HEK293 (cell line): ENCODE measurements at regions not wholly inside any gene's neighbourhood (a gene's known extent, or its start where the extent isn't known, plus 50 kb on each side); places are given as distances from the start of the nearest gene placed in this dataset.

Experiments used
- CTCF ChIA-PET: fragments of 350-600 bp; formaldehyde crosslinking; extraction: SDS; loops from one replicate; lab custom pipeline; 2021; ENCODE audit warnings: antibody characterized with exemption; lab: Yijun Ruan, JAX
- POLR2A ChIA-PET: fragments of 300-600 bp; formaldehyde crosslinking; extraction: SDS; loops from one replicate; lab custom pipeline; 2020; ENCODE audit warnings: antibody characterized with exemption, inconsistent platforms; lab: Yijun Ruan, JAX
- H3K27ac ChIP-seq: fragments of 200-500 bp; sonication (Bioruptor generic); 2 replicates; pipeline ENCODE4 v1.5.1; 2014; ENCODE audit warnings: low read depth, low read length, control low read depth, inconsistent platforms; ENCODE audit errors: extremely low read depth
- H3K36me3 ChIP-seq, 2 experiments: fragments of 200-500 bp in 1 of 2; sonication (Bioruptor generic) in 1 of 2; 1 replicate in 1 of 2; 2 replicates in 1 of 2; pipeline ENCODE4 v1.5.1; 2014 to 2017; ENCODE audit warnings: inconsistent platforms in 2 of 2, low read length in 2 of 2; ENCODE audit not compliant: control insufficient read depth in 2 of 2, insufficient read depth in 1 of 2
- H3K4me1 ChIP-seq: fragments of 200-500 bp; sonication (Bioruptor generic); 2 replicates; pipeline ENCODE4 v1.5.1; 2014; ENCODE audit warnings: mild to moderate bottlenecking, low read length, inconsistent platforms; ENCODE audit not compliant: control insufficient read depth, insufficient read depth
- H3K4me3 ChIP-seq: 2 replicates; pipeline ENCODE4 v1.5.1; 2011; ENCODE audit warnings: low read depth, mild to moderate bottlenecking, control low read depth, low read length, moderate library complexity
- H3K9me3 ChIP-seq: fragments of 200-500 bp; sonication (Bioruptor generic); 2 replicates; pipeline ENCODE4 v1.5.1; 2014; ENCODE audit warnings: low read depth, low read length, inconsistent platforms; ENCODE audit not compliant: control insufficient read depth, insufficient read depth
- KLF9 ChIP-seq: fragments of 450-650 bp; formaldehyde crosslinking; IDR thresholded peaks from 2 replicates; pipeline ENCODE4 v1.5.1; 2016; ENCODE audit warnings: missing biosample characterization, missing genetic modification characterization, low read depth
- REPIN1 ChIP-seq: fragments of 450-650 bp; formaldehyde crosslinking; IDR thresholded peaks from 2 replicates; pipeline ENCODE4 v1.5.1; 2017; ENCODE audit warnings: missing biosample characterization, missing genetic modification characterization, low read depth
- SP2 ChIP-seq: fragments of 450-650 bp; formaldehyde crosslinking; IDR thresholded peaks from 2 replicates; pipeline ENCODE4 v1.5.1; 2016; ENCODE audit warnings: missing biosample characterization, missing genetic modification characterization
- TRIM28 ChIP-seq: IDR thresholded peaks from 2 replicates; pipeline ENCODE4 v1.6.1; 2011; ENCODE audit warnings: low read length, control low read depth, borderline replicate concordance
- YY1 ChIP-seq: fragments of 450-650 bp; formaldehyde crosslinking; IDR thresholded peaks from 2 replicates; pipeline ENCODE4 v1.5.1; 2018; ENCODE audit warnings: missing biosample characterization, missing genetic modification characterization
- ZNF174 ChIP-seq: fragments of 450-650 bp; formaldehyde crosslinking; IDR thresholded peaks from 2 replicates; pipeline ENCODE4 v1.5.0; 2017; ENCODE audit warnings: missing biosample characterization, mild to moderate bottlenecking, missing genetic modification characterization
- ZNF19 ChIP-seq: fragments of 450-650 bp; formaldehyde crosslinking; IDR thresholded peaks from 2 replicates; pipeline ENCODE4; 2016; ENCODE audit warnings: missing biosample characterization, missing genetic modification characterization, low read depth
- ZNF274 ChIP-seq, 2 experiments: fragments of 200-500 bp in 1 of 2; fragments of 450-650 bp in 1 of 2; sonication (Bioruptor generic) in 1 of 2; formaldehyde crosslinking in 1 of 2; IDR thresholded peaks; 2 replicates each; pipeline versions ENCODE4 v1.5.1 to v1.6.1; 2014 to 2016; ENCODE audit warnings: borderline replicate concordance in 1 of 2, inconsistent platforms in 1 of 2, low read length in 1 of 2, missing biosample characterization in 1 of 2, missing genetic modification characterization in 1 of 2
- ZNF324 ChIP-seq: fragments of 450-650 bp; formaldehyde crosslinking; IDR thresholded peaks from 2 replicates; pipeline ENCODE4 v1.5.1; 2016; ENCODE audit warnings: missing biosample characterization, missing genetic modification characterization
- ZNF623 ChIP-seq: fragments of 450-650 bp; formaldehyde crosslinking; IDR thresholded peaks from 2 replicates; pipeline ENCODE4 v1.5.1; 2016; ENCODE audit warnings: missing biosample characterization, missing genetic modification characterization
- ZNF664 ChIP-seq: fragments of 450-650 bp; formaldehyde crosslinking; IDR thresholded peaks from 2 replicates; pipeline ENCODE4 v1.5.1; 2016; ENCODE audit warnings: missing biosample characterization, missing genetic modification characterization
- ZNF701 ChIP-seq: fragments of 450-650 bp; formaldehyde crosslinking; IDR thresholded peaks from 2 replicates; pipeline ENCODE4 v1.5.1; 2016; ENCODE audit warnings: missing biosample characterization, missing genetic modification characterization
- TF ChIP-seq, protein P1 (sequence below): fragments of 450-650 bp; formaldehyde crosslinking; IDR thresholded peaks from 2 replicates; pipeline ENCODE4 v1.5.1; 2016; ENCODE audit warnings: missing biosample characterization, missing genetic modification characterization
- TF ChIP-seq, protein P2 (sequence below): fragments of 450-650 bp; formaldehyde crosslinking; IDR thresholded peaks from 2 replicates; pipeline ENCODE4 v1.5.1; 2017; ENCODE audit warnings: missing biosample characterization, missing genetic modification characterization
- TF ChIP-seq, protein P3 (sequence below): fragments of 450-650 bp; formaldehyde crosslinking; IDR thresholded peaks from 2 replicates; pipeline ENCODE4 v1.5.1; 2017; ENCODE audit warnings: missing biosample characterization, missing genetic modification characterization
- TF ChIP-seq, protein P4 (sequence below): fragments of 450-650 bp; formaldehyde crosslinking; IDR thresholded peaks from 2 replicates; pipeline ENCODE4 v1.5.1; 2016; ENCODE audit warnings: missing biosample characterization, missing genetic modification characterization

DNA sequence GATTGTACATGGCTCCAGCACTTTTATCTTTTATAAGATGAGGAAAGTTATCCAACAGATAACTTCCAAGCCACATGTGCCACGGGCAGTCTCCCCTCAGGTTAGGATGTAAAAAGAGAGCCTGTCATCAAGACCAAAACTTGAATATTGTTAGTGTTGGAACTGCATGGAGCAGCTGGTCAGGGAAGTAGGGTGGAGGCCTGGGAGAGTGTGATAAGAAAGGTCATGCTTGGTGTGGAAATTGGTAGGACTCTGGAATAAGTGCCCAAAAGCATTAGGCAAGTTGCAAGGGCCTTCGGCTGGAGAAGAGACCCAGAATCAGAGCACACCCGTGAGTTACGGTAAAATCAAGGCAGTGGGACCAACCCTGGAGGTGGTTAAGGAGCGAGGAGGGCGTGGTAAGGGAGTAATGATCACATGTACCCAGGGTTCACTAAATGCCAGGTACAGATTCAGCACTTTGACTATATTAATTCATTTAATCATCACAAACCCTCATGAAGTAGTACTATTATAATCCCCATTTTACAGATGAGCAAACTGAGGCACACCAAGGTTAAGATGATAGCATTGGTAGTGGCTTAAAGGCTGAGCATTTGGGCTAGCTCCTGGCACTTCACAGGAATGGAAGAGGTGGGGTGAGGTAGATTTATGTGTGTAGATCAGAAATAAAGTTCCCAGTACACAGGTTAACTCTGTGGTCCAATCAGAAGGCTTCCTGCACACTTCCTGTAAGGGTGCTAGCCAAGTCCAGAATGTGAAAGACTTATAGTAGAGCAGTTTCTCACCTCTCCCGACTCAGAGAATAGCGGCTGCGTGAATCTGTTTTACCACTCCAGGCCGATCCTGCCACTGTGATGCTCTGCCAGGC is 96.5 kb upstream of the ZNF608 start:
- CTCF ChIA-PET = no interaction called here
- Histone ChIP-seq H3K4me1 (peaks cover 36% of the 10 kb centered on the region), H3K9me3 (no peaks in the 10 kb centered on the region), H3K36me3 (no peaks in the 10 kb centered on the region), H3K27ac (peak overlapping the region; percentile 33; the same call in 1 of the 2 replicates), H3K4me3 (no peak overlapping the region)
- no peak for TF ChIP-seq REPIN1 (tag by site-specific recombination)
- 0 out of 2 replicates have a peak, but pooled peaks have one; percentile 22 for TF ChIP-seq ZNF664
- TF ChIP-seq SP2 = no peak
- TF ChIP-seq, protein P1, sequence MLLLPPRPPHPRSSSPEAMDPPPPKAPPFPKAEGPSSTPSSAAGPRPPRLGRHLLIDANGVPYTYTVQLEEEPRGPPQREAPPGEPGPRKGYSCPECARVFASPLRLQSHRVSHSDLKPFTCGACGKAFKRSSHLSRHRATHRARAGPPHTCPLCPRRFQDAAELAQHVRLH = peak; percentile 43; the same call in 1 of the 2 replicates
- TF ChIP-seq ZNF623 (tag by site-specific recombination) = no peak
- no peak for TF ChIP-seq ZNF274 (IDR thresholded peaks at IDR 0.05; ENCODE audit: low read length)
- TF ChIP-seq ZNF274 (tag by site-specific recombination; IDR thresholded peaks at IDR 0.05; ENCODE audit: borderline replicate concordance) = no peak
- POLR2A ChIA-PET = no interaction called here

DNA sequence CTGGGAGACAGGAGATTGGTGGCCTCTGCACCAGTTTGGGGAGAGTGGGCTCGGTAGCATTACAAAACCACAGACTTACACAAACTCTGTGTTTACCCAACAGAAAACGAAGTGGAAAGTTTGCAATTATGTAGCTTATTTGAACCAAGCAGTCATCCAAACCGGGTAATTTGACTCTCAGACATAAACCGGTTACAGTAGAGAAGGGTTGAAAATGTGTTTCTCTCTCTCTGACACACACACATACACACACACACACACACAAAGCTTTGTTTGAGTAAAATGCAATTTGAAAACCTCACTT is 97.1 kb upstream of the ZNF608 start:
- Histone ChIP-seq H3K4me1 (peaks cover 37% of the 10 kb centered on the region), H3K4me3 (no peak overlapping the region), H3K36me3 (no peaks in the 10 kb centered on the region), H3K9me3 (no peaks in the 10 kb centered on the region), H3K27ac (no peak overlapping the region; the same call in 1 of the 2 replicates)
- POLR2A ChIA-PET = interaction anchor here (0.6 kb wide), 1 partner anchor 29 kb away, joined by 5 read pairs; no protein-coding TSS in a partner anchor
- TF ChIP-seq ZNF174 (tag by site-specific recombination) = no peak
- TF ChIP-seq KLF9 (tag by site-specific recombination) = no peak
- no peak for TF ChIP-seq YY1 (tag by site-specific recombination)
- TF ChIP-seq ZNF324 (tag by site-specific recombination) = no peak
- TF ChIP-seq, protein P2, sequence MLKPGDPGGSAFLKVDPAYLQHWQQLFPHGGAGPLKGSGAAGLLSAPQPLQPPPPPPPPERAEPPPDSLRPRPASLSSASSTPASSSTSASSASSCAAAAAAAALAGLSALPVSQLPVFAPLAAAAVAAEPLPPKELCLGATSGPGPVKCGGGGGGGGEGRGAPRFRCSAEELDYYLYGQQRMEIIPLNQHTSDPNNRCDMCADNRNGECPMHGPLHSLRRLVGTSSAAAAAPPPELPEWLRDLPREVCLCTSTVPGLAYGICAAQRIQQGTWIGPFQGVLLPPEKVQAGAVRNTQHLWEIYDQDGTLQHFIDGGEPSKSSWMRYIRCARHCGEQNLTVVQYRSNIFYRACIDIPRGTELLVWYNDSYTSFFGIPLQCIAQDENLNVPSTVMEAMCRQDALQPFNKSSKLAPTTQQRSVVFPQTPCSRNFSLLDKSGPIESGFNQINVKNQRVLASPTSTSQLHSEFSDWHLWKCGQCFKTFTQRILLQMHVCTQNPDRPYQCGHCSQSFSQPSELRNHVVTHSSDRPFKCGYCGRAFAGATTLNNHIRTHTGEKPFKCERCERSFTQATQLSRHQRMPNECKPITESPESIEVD (tag by site-specific recombination) = peak; percentile 64
- TF ChIP-seq ZNF701 (tag by site-specific recombination) = no peak
- TF ChIP-seq, protein P3, sequence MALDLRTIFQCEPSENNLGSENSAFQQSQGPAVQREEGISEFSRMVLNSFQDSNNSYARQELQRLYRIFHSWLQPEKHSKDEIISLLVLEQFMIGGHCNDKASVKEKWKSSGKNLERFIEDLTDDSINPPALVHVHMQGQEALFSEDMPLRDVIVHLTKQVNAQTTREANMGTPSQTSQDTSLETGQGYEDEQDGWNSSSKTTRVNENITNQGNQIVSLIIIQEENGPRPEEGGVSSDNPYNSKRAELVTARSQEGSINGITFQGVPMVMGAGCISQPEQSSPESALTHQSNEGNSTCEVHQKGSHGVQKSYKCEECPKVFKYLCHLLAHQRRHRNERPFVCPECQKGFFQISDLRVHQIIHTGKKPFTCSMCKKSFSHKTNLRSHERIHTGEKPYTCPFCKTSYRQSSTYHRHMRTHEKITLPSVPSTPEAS = peak; percentile 67; the same call in 1 of the 2 replicates
- TF ChIP-seq, protein P4, sequence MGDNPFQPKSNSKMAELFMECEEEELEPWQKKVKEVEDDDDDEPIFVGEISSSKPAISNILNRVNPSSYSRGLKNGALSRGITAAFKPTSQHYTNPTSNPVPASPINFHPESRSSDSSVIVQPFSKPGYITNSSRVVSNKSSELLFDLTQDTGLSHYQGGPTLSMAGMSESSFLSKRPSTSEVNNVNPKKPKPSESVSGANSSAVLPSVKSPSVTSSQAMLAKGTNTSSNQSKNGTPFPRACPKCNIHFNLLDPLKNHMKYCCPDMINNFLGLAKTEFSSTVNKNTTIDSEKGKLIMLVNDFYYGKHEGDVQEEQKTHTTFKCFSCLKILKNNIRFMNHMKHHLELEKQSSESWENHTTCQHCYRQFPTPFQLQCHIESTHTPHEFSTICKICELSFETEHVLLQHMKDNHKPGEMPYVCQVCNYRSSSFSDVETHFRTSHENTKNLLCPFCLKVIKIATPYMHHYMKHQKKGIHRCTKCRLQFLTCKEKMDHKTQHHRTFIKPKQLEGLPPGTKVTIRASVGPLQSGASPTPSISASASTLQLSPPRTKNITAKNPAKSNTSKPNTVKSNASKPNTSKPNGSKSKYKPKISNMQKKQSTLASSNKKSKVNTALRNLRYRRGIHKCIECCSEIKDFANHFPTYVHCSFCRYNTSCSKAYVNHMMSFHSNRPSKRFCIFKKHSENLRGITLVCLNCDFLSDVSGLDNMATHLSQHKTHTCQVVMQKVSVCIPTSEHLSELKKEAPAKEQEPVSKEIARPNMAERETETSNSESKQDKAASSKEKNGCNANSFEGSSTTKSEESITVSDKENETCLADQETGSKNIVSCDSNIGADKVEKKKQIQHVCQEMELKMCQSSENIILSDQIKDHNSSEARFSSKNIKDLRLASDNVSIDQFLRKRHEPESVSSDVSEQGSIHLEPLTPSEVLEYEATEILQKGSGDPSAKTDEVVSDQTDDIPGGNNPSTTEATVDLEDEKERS (tag by site-specific recombination) = no peak
- TF ChIP-seq TRIM28 = no peak
- no peak for TF ChIP-seq ZNF19 (tag by site-specific recombination)
- CTCF ChIA-PET = no interaction called here
